Stimulated activated CD4-positive, alpha-beta T cell treated with anti-CD3 and anti-CD28 coated beads, Interleukin-4, amount 100 ng/mL, for 1 hour (primary cell): ENCODE measurements at regions not wholly inside any gene's neighbourhood (a gene's known extent, or its start where the extent isn't known, plus 50 kb on each side); places are given as distances from the start of the nearest gene placed in this dataset.

Experiments used
- DNase-seq: peaks from one replicate; pipeline ENCODE4 v3.0.0-alpha.2; 2020

- DNase-seq, result no peak
These were observed 297.7 kb upstream of the IRX4 start for GRCh38 chr5:2180456-2180855.

- DNase-seq, result no peak
These were observed 297.1 kb upstream of the IRX4 start for GRCh38 chr5:2179861-2180260.

GRCh38 chr5:2178528-2178927 is 295.8 kb upstream of the IRX4 start:
- DNase-seq, result no peak

- no peak for DNase-seq
These were observed 295.3 kb upstream of the IRX4 start for GRCh38 chr5:2178071-2178477.

- no peak for DNase-seq
These were observed 294.5 kb upstream of the IRX4 start for GRCh38 chr5:2177244-2177643.

GRCh38 chr5:2176581-2176980 is 293.9 kb upstream of the IRX4 start:
- DNase-seq, result no peak

GRCh38 chr5:2175842-2176404 is 293.2 kb upstream of the IRX4 start:
- no peak for DNase-seq

- no peak for DNase-seq
These were observed 292.3 kb upstream of the IRX4 start for GRCh38 chr5:2175041-2175440.

GRCh38 chr5:2174538-2174937 is 291.8 kb upstream of the IRX4 start:
- no peak for DNase-seq

- DNase-seq, result no peak
These were observed 290.6 kb upstream of the IRX4 start for GRCh38 chr5:2173151-2173834.

GRCh38 chr5:2172471-2172870 is 289.7 kb upstream of the IRX4 start:
- no peak for DNase-seq

- no peak for DNase-seq
These were observed 288.0 kb upstream of the IRX4 start for GRCh38 chr5:2170761-2171160.

- no peak for DNase-seq
These were observed 287.4 kb upstream of the IRX4 start for GRCh38 chr5:2169850-2170760.

- no peak for DNase-seq
These were observed 286.7 kb upstream of the IRX4 start for GRCh38 chr5:2169430-2169808.

- no peak for DNase-seq
These were observed 286.1 kb upstream of the IRX4 start for GRCh38 chr5:2168601-2169429.

GRCh38 chr5:2167671-2168070 is 284.9 kb upstream of the IRX4 start:
- DNase-seq, result no peak

- no peak for DNase-seq
These were observed 284.3 kb upstream of the IRX4 start for GRCh38 chr5:2166979-2167377.

- no peak for DNase-seq
These were observed 283.7 kb upstream of the IRX4 start for GRCh38 chr5:2166306-2166978.

GRCh38 chr5:2165615-2166305 is 283.0 kb upstream of the IRX4 start:
- DNase-seq, result no peak

GRCh38 chr5:2165203-2165602 is 282.5 kb upstream of the IRX4 start:
- DNase-seq, result no peak

- DNase-seq, result no peak
These were observed 281.9 kb upstream of the IRX4 start for GRCh38 chr5:2164586-2164985.

GRCh38 chr5:2163940-2164490 is 281.3 kb upstream of the IRX4 start:
- no peak for DNase-seq
